ENCODE measurements at regions not wholly inside any gene's neighbourhood (a gene's known extent, or its start where the extent isn't known, plus 50 kb on each side); places are given as distances from the start of the nearest gene placed in this dataset.

DNA sequence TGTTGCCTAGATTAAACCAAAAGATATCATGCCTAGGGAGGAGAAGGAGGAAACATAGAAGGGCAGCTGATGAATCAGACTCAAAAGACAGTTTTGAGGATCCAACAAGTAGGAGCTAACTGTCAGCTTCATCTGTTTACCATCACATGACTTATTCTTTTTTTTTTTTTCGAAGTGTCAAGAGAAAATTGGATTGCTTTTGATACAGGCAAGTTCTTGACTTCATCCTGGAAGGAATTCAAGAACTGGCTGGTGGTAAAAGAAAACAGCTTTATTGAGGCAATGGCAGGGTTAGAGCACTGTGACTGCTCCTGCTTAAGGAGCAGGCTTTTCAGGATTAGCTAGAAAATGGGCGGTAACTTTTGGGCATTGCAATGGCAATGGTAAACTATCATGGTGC, 227.5 kb upstream of the KCNMB2 start:
- TF ChIP-seq TAF1 (IDR thresholded peaks at IDR 0.05; ENCODE audit: low read depth, low read length) (no peak), PHF8 (conservative IDR thresholded peaks at IDR 0.05; ENCODE audit: low read depth, low read length) (no peak), JUN (IDR thresholded peaks at IDR 0.05; ENCODE audit: low read depth, low read length) (no peak), SIN3A (conservative IDR thresholded peaks at IDR 0.05 in 1 of 2, IDR thresholded peaks at IDR 0.05 in 1 of 2; ENCODE audit: low read depth in 1 of 2, low read length in 2 of 2) (no peak), RFX5 (IDR thresholded peaks at IDR 0.05; ENCODE audit: borderline replicate concordance, low read depth, low read length) (no peak), EP300 (IDR thresholded peaks at IDR 0.05; ENCODE audit: borderline replicate concordance in 1 of 2, low read depth in 2 of 2, low read length in 2 of 2) (no peak), CHD1 (IDR thresholded peaks at IDR 0.05; ENCODE audit: low read depth, low read length) (no peak), GABPA (IDR thresholded peaks at IDR 0.05; ENCODE audit: borderline replicate concordance, insufficient read depth, low read length) (no peak)
- TF ChIP-seq, protein P1, sequence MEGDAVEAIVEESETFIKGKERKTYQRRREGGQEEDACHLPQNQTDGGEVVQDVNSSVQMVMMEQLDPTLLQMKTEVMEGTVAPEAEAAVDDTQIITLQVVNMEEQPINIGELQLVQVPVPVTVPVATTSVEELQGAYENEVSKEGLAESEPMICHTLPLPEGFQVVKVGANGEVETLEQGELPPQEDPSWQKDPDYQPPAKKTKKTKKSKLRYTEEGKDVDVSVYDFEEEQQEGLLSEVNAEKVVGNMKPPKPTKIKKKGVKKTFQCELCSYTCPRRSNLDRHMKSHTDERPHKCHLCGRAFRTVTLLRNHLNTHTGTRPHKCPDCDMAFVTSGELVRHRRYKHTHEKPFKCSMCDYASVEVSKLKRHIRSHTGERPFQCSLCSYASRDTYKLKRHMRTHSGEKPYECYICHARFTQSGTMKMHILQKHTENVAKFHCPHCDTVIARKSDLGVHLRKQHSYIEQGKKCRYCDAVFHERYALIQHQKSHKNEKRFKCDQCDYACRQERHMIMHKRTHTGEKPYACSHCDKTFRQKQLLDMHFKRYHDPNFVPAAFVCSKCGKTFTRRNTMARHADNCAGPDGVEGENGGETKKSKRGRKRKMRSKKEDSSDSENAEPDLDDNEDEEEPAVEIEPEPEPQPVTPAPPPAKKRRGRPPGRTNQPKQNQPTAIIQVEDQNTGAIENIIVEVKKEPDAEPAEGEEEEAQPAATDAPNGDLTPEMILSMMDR (IDR thresholded peaks at IDR 0.05; ENCODE audit: control extremely low read depth in 1 of 3, insufficient read depth in 1 of 3, low read depth in 1 of 3, low read length in 3 of 3): no peak
